ENCODE measurements at regions not wholly inside any gene's neighbourhood (a gene's known extent, or its start where the extent isn't known, plus 50 kb on each side); places are given as distances from the start of the nearest gene placed in this dataset.

DNA sequence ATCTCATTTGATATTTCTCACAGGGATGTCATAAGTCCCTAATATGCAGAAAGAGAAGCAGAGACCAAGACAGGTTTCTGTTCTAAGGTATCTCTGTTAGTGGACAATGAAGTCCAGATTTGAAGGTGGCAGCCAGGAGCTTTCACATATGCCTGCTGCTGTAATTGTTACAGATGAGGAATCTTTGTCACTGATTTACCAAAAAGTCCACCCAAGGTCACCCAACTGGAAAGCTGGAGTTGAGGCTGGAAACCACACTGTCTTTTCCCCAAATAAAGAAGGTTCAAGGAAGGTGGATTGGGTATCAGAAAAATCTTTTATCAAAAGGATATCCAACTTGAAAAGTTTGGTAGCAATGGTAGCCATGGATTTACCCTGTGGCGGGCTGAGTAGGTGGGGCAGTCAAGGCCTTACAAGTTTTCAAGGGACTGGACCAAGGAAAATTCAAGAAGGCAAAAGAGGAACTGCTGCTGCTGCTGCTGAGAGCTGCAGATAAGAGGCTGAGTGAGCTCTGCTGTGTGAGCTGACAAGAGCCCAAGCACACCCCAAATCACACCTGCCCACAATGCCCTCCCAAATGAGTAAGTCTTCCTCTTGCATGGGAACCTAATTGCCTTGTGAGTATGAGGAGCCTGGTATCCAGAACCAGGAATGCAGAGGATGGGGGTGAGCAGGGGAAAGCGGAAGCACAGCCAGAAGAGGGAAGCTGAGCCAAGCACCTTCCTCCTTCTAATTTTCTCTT lies 241.2 kb downstream of the ANAPC1 start:
- WGBS, 5 donors = 75 to 94% (median 87%) methylated on average over 2 of the region's 2 CpGs
- Histone ChIP-seq H3K4me3 (no peak overlapping the region), H3K4me1 (no peaks in the 10 kb centered on the region), H3K36me3 (no peaks in the 10 kb centered on the region), H3K27ac (no peak overlapping the region), H3K9me3 (peaks cover 0 to 33% (median 5%) of the 10 kb centered on the region in 4 donors), H3K27me3 (no peaks in the 10 kb centered on the region)
- DNase-seq = no peak
- intact Hi-C loops (cut with DNase I; ENCODE audit: low total_unique reads) = no loop called here
- TF ChIP-seq EP300 (IDR thresholded peaks at IDR 0.05) (no peak), POLR2AphosphoS5 (IDR thresholded peaks at IDR 0.05) (no peak)
- TF ChIP-seq, protein P1, sequence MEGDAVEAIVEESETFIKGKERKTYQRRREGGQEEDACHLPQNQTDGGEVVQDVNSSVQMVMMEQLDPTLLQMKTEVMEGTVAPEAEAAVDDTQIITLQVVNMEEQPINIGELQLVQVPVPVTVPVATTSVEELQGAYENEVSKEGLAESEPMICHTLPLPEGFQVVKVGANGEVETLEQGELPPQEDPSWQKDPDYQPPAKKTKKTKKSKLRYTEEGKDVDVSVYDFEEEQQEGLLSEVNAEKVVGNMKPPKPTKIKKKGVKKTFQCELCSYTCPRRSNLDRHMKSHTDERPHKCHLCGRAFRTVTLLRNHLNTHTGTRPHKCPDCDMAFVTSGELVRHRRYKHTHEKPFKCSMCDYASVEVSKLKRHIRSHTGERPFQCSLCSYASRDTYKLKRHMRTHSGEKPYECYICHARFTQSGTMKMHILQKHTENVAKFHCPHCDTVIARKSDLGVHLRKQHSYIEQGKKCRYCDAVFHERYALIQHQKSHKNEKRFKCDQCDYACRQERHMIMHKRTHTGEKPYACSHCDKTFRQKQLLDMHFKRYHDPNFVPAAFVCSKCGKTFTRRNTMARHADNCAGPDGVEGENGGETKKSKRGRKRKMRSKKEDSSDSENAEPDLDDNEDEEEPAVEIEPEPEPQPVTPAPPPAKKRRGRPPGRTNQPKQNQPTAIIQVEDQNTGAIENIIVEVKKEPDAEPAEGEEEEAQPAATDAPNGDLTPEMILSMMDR (IDR thresholded peaks at IDR 0.05) = no peak

DNA sequence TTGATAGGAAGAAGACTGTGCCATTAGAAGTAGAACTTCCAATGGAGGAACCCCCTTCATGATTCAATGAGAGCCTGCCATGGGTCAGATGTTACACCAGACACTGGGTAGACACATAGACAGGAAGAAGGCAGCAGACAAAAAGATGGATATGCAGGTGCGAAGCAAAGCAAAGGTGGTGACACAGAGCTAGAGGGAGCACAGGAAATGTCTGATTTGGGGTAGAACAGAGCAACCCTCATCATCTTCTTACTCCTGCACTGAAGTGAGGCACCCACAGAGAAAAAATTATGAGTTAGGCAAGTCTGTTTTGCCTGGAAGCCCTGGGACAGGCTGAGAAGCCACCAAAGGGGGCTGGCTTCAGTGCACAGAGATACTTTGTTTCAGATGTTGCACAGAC lies 240.2 kb downstream of the ANAPC1 start:
- 95 to 100% (median 98%) methylated on average over 1 of the region's 1 CpG for WGBS, 5 donors
- no peak for TF ChIP-seq EP300 (IDR thresholded peaks at IDR 0.05)
- no peak for TF ChIP-seq POLR2A (IDR thresholded peaks at IDR 0.05)
- no peak for TF ChIP-seq POLR2AphosphoS5 (IDR thresholded peaks at IDR 0.05)
- TF ChIP-seq, protein P1 (IDR thresholded peaks at IDR 0.05) = no peak
- Histone ChIP-seq H3K4me3 (no peak overlapping the region), H3K4me1 (no peaks in the 10 kb centered on the region), H3K9me3 (peaks cover 0 to 23% (median 5%) of the 10 kb centered on the region in 4 donors), H3K27me3 (no peaks in the 10 kb centered on the region), H3K36me3 (no peaks in the 10 kb centered on the region), H3K27ac (no peak overlapping the region)
- no peak for DNase-seq
- intact Hi-C loops (cut with DNase I; ENCODE audit: low total_unique reads) = no loop called here

DNA sequence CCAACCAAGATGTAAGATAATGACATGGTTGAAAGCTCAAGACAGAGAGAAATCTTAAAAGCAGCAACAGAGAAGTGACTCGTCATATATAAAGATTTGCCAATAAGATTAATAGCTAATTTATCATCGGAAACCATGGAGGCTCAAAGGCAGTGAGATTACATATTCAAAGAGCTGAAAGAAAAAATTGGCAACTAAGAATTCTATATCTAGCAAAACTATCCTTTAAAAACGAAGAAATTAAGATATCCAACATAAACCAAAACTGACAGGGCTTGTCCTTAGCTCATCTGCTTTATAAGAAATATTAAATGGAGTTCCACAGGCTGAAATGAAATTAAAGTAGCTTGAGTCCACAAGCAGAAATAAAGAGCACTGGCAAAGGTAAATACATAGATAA lies 236.6 kb downstream of the ANAPC1 start:
- no peak for DNase-seq
- Histone ChIP-seq H3K27me3 (no peaks in the 10 kb centered on the region), H3K36me3 (no peaks in the 10 kb centered on the region), H3K4me3 (no peak overlapping the region), H3K9me3 (peaks cover 0 to 19% (median 5%) of the 10 kb centered on the region in 4 donors), H3K27ac (no peak overlapping the region), H3K4me1 (no peaks in the 10 kb centered on the region)
- intact Hi-C loops (cut with DNase I; ENCODE audit: low total_unique reads) = no loop called here
- 72 to 86% (median 82%) methylated on average over 3 of the region's 3 CpGs for WGBS, 5 donors
- TF ChIP-seq POLR2A (IDR thresholded peaks at IDR 0.05) = no peak
- no peak for TF ChIP-seq POLR2AphosphoS5 (IDR thresholded peaks at IDR 0.05)
- no peak for TF ChIP-seq EP300 (IDR thresholded peaks at IDR 0.05)
- TF ChIP-seq, protein P1 (IDR thresholded peaks at IDR 0.05) = no peak

GRCh38 chr2:111652038-111652437 lies 232.0 kb downstream of the ANAPC1 start:
- 91 to 97% (median 91%) methylated on average over 4 of the region's 4 CpGs for WGBS, 5 donors
- H3K4me1 ChIP-seq = no peaks in the 10 kb centered on the region
- no peak for DNase-seq
- no peak for TF ChIP-seq POLR2AphosphoS5 (IDR thresholded peaks at IDR 0.05)
- TF ChIP-seq EP300 (IDR thresholded peaks at IDR 0.05) = no peak
- TF ChIP-seq, protein P1 (IDR thresholded peaks at IDR 0.05) = no peak
- TF ChIP-seq POLR2A (IDR thresholded peaks at IDR 0.05) = no peak
- H3K36me3 ChIP-seq = no peaks in the 10 kb centered on the region
- H3K4me3 ChIP-seq = no peak overlapping the region
- H3K27ac ChIP-seq = no peak overlapping the region
- peaks cover 0 to 8% (median 3%) of the 10 kb centered on the region in 4 donors for H3K9me3 ChIP-seq
- intact Hi-C loops (cut with DNase I; ENCODE audit: low total_unique reads) = no loop called here
- H3K27me3 ChIP-seq = no peaks in the 10 kb centered on the region

Data from stomach (tissue), 8 donors.